GDM1 (cell line): ENCODE measurements at regions not wholly inside any gene's neighbourhood (a gene's known extent, or its start where the extent isn't known, plus 50 kb on each side); places are given as distances from the start of the nearest gene placed in this dataset.

ENCODE experiments used
- DNase-seq: peaks from one replicate; lab custom pipeline; 2025; lab: John Stamatoyannopoulos, UW

DNA sequence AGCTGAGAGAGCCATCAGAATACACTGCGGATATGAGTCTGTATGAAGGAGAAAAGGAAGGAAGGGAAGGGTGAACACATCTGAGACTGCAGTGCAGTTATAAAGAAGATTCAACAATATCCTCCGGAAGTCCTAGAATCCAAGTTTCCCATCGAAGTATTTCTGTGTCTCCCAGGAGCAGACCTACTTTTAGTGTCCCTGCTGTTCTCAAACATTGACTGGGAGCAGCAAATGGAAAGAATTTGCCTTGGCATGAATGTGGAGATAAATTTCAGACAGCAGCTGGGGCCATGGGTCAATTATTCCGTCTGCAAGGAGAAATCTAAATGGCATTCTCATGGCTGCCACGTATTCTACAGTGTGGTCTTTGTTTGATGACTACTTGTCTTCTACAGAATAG is 478.1 kb upstream of the SMC2 start:
- DNase-seq = no peak

DNA sequence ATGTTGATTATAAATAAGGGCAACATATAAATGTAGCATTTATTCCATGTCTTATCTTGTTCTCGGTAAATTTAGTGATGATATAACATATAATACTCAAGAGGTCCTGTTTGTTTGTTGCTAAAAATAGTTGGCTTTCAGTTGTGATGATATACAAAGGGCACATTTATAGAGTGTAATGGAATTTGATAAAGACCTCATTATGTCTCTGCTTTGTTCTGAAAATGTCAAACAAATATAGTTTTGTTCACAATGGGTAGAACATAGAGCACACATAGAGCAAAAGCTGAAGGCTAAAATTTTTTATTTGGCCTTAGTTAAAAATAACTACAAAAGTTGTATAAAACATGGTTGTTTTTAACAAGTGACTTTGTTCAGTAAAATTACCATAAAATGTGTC is 477.1 kb upstream of the SMC2 start:
- no peak for DNase-seq

DNA sequence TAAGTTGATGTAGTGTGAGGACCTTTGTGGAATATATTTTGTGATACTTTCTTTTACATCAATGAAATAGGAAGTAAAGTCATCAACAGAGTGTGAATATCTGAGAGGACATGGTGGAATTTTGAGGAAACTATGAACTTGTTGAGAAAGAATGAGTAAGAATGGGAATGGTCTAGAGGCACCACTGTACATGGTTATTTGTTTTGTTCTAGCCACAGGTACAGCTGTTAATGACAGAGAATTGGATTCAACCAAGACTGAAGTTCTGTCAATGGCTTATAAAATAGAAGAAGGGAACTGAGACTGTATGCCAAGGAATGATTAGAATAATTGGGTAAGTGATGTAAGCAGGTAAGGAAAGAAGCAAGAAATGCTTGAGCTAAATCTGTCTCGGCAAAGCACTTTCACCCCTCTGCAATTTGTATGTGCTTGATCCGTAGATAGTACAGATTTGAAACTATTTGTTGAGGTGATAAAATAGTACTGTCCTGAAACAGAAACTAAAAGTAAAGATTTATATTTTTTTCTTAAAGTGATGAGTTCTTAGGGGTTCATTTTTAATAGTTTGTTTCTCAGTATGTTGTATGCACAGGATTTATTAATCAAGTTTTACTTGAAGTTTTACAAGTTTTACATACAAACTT is 468.8 kb upstream of the SMC2 start:
- DNase-seq = no peak

DNA sequence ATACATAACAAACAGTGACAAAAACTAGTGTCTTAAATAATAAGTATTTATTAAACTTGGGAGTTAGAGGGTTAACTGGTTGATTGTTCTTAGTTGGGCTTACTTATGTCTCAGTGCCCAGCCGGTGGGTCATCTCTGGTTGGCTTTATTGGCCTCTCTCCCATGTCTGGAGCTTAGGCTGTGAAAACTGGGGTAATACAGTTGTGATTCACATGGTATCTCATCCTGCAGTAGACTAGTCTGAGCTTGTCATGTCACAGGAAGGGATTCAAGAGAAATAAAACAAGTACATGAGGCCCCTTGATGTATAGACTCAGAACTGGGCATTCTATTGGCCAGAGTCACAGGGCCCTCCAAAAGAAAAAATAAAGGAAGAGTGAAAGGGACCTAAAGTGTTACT is 466.4 kb upstream of the SMC2 start:
- no peak for DNase-seq

DNA sequence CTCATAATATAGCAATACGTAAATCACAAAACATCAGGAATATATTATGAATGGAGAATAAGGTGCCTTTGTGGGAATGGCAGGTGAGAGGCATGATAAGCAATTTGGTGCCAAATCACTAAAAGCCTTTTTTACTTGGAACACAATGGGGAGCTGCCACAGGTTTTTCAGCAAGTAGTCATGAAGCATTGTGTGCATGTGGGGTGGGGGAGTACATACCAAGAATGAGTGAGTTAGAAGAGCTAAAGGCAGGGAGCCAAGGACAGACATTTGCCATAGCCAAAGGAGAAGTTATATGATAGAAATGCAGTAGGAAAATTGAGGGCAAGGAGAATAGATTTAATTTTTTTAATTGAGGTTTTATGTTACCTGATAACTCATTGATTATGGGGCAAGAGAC is 445.0 kb upstream of the SMC2 start:
- DNase-seq = no peak

DNA sequence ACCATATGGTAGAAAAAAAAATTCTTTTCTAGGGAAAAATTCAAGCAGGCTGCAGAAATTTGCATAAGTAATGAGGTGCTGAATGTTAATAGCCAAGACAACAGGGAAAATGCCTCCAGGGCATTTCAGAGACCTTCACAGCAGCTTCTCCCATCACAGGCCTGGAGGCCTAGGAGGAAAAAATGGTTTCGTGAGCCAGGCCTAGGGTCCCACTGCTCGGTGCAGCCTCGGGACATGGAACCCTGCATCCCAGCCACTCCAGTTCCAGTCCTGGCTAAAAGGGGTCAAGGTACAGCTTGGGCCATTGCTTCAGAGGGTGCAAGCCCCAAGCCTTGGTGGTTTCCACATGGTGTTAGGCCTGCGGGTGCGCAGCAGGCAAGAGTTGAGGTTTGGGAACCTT is 436.0 kb upstream of the SMC2 start:
- DNase-seq = no peak

DNA sequence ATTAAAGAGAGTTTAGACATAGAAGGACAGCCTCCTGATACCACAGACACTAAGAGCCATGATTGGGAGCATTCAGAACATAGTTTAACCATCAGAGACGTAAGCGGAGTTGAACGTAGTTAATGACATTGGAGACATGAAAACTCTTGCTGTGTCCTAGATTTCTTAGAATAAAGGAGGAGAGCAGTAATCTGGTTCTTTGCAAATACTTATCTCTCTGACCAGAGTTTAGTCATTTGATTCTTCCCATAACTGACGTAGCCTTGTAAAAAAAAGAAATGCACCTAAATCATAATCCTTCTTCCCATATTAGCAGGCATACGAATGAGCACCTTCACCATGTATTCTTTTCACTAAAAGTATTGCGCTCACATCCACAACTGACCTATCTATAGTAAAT is 433.3 kb upstream of the SMC2 start:
- DNase-seq = no peak

DNA sequence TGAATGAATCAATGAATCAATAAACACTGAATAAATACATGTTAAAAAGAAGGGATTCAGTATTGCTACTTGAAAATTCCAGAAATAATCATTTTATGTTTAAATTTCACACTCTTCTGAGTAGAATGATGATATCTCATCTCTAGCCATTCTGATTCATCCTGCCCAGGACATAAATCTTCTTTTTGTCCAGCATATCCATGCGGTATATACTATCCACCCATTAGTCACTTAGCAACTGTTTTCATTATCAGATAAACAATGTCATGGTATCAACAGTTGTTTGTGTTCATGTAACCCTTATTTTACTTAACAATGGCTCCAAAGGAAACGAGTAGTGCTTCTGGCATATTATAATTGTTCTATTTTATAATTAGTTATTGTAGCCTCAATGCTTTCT is 432.4 kb upstream of the SMC2 start:
- DNase-seq = no peak

DNA sequence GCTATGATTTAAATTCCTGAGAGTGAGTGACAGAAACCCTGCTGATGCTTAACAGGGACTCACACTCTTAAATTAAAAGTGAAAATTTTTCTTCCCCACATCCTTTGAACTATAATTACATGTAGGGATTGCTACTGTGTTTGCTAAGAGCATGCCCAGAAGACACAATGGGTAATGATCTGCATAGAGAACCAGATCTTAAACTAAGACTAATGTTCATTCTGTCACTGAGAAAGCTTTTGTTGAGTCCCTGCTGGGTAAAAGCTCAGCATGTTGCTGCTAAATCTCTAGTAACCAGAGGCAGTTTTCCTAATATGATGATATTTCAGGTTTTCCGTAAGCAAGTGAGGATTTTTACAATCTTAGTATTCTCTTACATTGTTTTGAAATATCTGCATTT is 424.8 kb upstream of the SMC2 start:
- DNase-seq = no peak

DNA sequence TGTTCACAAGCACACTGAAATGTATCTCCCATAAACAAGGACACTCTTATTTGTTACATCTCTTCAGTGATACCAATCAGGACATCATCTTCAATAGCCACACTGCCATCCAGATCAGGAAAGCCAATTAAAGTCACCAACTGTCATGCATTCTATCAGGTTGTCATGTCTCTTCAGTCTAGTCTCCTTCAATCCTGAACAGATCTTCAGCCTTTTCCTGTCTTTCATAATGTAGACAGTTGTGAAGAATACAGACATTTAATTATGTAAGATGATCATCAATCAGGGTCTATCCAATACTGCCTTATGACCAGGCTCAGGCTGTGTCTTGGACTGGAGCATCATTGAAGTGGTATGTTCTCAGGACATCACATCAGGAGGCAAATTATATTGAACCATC is 419.8 kb upstream of the SMC2 start:
- no peak for DNase-seq

DNA sequence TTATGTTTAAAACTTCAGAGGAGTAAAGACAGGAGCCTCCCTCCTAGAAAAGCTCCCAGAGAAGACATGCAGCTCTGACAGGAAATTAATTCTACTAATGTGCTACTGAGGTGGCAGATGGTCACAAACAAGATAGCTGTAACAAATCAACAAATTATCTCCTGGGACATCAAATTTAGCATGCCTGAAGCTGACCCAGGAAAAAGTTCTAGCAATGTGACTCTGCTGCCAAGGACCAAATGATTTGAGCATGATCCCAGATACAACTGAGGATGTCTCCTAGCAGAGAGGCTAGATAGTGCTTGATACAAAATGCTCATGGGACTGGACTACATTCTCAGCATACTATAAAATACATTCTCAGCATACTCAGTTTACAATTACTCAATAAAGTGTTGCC is 413.5 kb upstream of the SMC2 start:
- no peak for DNase-seq

DNA sequence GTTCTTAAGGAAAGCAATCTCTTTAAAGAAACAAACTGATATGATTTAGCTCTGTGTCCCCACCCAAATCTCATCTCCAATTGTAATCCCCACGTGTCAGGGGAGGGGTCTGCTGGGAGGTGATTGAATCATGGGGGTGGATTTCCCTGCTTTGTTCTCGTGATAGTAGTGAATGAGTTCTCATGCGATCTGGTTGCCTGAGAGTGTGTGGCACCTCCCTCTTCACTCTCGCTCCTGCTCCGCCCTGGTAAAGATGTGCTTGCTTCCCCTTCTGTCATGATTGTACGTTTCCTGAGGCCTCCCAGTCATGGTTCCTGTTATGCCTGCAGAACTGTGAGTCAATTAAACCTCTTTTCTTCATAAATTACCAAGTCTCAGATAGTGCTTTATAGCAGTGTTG is 412.7 kb upstream of the SMC2 start:
- DNase-seq = peak; percentile 2

DNA sequence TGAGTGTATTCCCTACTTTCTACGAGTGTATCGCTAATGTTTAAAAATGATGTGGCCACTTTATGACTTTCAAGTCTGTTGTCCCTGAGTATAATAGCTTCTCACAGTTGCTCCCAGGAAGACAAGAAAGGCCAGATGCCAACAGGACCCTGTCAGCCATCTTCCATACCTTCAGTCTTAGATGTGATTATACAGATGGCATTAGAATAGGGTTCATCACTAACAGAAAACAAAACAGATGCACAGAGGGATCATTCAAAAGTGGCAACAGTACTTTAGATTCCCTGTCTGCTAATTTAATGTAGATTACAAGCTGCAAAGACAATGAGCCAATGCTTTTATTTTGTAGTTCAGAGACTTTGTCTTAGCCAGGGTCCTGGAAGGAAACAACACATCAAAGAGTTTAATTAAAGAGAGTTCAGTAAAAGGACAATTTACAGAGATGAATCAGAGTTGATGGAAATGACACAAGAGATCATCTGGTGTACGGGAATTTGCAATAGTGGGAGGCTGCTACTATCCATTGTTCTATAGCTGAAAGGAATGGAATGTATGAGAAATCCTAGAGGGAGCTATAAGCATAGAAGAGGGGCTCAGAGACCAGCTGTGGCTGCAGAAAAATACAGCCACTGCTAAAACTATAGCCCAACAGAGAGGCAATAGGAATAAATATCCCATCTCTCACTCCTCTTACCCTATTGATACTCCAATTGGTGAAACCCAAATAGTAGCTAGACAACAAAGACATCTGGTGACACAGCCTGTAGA is 393.7 kb upstream of the SMC2 start:
- no peak for DNase-seq

DNA sequence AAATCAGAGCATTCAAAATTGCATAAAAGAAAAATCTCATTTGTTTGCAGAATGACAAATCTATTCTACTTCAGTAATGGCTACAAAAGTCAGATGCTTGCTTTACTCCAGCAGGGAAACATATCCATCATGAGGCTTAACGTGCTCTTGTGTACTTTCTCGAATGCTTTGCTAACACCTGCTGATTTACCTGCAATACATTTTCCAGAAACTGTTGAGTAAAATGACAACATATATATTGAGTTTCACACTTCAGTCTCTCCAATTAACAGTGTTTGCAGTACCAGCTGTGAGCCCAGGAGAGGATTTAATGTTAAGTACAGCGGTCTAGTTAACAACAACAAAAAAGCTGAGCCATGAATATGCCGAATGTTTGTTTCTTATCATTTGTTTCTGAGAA is 391.5 kb upstream of the SMC2 start:
- DNase-seq = no peak

DNA sequence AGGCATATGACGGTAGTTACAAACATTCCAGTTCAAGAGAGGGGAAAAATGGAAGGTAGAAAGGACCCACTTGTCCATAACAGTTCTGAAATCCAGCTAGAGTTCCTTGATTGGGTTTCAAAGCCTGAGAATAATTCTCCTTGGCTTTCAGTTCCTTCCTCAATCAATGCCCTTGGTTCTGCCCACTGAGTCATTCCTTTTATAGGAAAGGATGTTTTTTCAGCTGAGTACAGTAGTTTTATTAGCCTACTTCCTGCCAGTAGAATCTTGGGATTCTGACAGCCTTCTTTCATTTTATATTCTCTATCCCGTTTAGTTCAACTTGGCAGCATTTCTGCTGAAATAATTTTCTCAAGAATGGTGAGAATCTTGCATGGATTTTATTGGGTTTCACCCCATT is 386.9 kb upstream of the SMC2 start:
- DNase-seq = no peak

DNA sequence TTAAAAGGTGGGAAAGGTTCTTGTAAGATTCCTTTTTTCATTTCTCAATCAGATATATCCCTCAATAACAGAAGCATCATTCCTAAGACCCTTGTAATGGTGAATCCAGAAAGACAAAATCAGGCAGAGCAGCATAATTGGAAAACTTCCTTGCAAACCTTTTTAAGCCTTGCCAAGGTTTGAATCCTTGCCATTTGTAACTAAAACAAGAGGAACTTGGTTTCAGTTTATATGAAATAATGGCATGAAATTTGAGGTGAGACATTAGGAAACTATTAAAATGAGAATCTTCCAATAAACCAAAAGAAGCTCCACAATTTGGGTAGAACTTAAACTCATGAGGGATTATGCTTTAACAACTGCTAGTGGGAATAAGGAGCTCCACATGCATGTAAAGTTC is 384.7 kb upstream of the SMC2 start:
- no peak for DNase-seq

DNA sequence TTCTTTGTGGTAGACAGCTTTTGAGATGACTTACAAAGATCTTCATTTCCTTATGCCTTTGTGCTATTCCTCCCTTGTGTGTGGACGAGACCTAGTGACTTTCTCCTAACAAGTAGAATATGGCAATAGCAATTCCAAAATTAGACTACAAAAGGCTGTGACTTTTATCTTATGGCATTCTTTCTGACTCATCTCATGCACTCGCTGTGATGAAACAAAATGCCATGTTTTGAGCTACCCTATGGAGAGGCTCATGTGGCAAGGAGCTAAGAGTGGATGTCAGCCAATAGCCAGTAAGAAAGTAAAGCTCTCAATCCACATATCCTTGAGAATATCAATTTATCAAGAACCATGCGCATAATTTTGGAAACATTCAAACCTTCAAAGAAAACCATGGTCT is 380.5 kb upstream of the SMC2 start:
- DNase-seq = no peak

DNA sequence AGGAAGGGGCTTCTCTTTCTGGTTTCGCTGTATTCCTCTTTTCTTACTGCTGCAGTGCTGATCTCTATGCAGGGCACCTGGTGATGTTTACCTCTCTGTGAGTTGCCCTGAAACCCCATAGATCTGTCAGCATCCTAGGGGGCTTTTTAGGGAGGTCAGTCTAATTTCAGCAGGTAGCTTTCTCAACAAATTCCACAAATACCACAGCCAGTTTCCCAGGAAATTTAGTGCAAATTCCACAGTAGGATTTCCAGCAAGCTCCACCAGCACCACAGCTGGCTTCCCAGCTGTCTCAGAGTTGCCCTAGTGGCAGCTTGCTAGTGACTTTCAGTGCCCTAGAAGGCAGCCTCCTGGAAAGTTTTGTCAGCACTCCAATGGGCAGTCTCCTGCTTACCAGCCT is 379.1 kb upstream of the SMC2 start:
- DNase-seq = no peak

DNA sequence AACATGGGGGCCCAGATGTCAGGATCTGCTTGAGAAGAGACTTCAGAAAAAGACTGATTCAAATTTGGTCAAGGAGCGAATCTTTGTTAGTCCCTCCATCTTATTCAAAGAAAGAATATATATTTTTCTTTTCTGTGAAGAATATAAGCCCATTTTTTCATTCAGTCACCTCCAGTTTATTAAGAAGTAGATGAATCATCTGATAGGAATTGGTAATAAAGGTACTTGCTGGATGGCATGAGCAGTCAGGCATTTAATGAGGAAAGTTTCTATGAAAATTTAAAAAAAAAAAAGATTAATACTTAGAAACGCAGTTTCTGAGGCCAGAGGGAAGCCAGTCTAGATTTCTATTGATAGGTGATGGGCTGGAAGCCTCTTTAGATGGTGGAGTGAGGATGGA is 373.1 kb upstream of the SMC2 start:
- no peak for DNase-seq

DNA sequence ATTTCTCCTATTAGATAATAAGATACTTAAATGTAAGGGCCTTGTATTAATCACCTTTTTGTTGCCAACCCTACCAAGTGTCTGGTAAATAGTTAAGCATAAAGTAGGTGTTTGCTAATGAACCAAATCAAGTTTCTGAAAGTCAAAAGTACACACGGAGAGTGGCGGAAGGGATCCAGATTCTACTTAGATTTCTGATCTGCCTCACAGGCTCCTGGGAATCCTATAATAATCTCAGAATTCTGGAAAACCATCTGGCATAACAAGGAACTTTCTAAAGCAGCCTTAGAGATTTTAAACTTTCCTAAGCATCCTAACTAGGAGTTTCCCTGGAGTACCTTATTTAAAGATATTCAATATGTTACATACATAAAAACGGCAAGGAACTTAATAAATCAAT is 363.2 kb upstream of the SMC2 start:
- DNase-seq = no peak

DNA sequence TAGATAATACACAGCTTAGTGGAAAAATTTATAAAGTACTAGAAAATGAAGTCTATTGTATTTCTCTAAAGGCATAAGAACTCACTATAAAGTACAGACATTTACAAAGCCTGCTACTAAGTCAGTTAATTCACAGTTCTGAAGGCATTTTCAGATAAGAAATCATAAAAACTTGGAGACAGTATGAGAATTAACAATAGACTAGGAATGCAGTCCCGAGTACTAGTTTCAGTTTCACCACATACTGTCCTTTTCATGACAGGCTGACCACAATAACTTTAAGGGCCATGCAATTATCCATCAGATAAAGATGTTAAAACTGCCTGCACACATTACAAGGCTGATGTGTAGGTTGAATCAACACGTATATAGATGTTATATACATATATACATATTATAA is 362.6 kb upstream of the SMC2 start:
- no peak for DNase-seq

DNA sequence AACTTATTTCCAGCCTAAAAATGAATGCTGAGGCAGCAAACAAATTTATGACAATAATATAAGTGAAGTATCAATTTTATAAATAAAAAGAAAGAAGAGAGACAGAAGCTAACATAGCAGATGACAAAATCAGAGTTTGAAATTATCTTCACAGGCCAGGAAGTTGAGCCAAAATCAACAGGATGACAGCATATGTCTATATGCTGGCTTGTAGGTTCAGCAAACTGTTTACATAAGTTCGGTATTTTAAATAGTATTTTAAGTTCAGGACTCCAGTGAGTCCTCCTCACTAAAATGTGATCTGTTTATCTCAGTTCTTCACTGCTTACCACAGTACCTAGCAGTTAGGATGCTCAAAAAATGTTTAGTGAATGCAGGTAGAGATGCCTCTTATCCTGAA is 359.6 kb upstream of the SMC2 start:
- DNase-seq = no peak

DNA sequence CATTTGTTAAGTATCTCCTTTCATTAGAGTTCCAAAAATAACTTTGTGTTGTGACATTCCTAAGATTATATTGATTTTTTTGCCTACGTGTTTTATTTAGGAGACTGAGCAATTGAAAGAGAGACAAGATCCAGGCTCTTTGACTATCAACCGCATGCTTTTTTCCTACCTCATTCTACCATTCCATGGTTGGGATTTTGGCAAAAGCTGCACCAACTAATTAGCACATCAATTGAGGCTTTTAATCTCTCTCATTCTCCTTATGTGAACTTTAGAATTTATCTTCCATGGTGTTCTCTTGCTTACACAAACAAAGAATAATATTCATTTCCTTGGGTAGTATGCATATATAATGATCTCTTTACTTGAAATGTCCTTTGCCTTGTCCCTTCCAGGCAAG is 338.7 kb upstream of the SMC2 start:
- no peak for DNase-seq

DNA sequence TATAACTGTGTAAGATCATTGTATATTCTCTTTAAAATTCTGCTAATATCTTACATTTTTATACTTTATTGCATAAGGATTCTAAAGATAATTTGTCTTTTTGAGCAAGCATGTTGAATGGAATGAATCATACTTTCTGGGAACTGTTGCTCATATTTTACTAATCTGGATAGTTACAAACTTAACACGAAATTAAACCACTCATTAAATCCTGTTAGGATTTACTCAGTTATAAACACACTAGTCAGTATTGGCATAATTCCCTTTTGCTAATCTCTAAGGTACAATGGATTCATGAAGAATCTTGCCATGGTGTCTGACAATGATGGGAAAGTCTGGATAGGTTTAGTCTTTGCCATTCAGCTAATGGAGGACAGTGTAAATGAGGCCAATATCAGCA is 338.1 kb upstream of the SMC2 start:
- no peak for DNase-seq
